Upper lobe of right lung (tissue), 1 donor: ENCODE measurements at regions not wholly inside any gene's neighbourhood (a gene's known extent, or its start where the extent isn't known, plus 50 kb on each side); places are given as distances from the start of the nearest gene placed in this dataset.

Experiments
- ATAC-seq: fragments of 200-7000 bp; cut with Tn5 transposase; one replicate; pipeline ENCODE4 v1.9.1; 2020; ENCODE audit warnings: mild to moderate bottlenecking, moderate library complexity
- DNase-seq: peaks from one replicate; pipeline ENCODE4 v3.0.0-alpha.2; 2020
- H3K27ac ChIP-seq: fragments of 200-600 bp; one replicate; pipeline ENCODE4 v1.8.0; 2022
- H3K27me3 ChIP-seq: fragments of 200-600 bp; one replicate; pipeline ENCODE4 v1.8.0; 2022; ENCODE audit warnings: mild to moderate bottlenecking
- H3K36me3 ChIP-seq: fragments of 200-600 bp; one replicate; pipeline ENCODE4 v1.8.0; 2022
- H3K4me1 ChIP-seq: fragments of 200-600 bp; one replicate; pipeline ENCODE4 v1.8.0; 2022
- H3K4me3 ChIP-seq: fragments of 200-600 bp; one replicate; pipeline ENCODE4 v1.8.0; 2022; ENCODE audit warnings: mild to moderate bottlenecking
- H3K9me3 ChIP-seq: fragments of 200-600 bp; one replicate; pipeline ENCODE4 v1.8.0; 2022
- CTCF ChIP-seq: fragments of 200-600 bp; IDR thresholded peaks from one replicate; pipeline ENCODE4 v1.8.0; 2022; ENCODE audit warnings: antibody characterized with exemption
- intact Hi-C: fragments of 100-400 bp; cut with DNase I; formaldehyde crosslinking; loops from one replicate; pipeline ENCODE4 v1.11.0; 2022
- donor health status: DM: no; HTN: yes; CAD: no; lungs with severe emphysema.

- intact Hi-C loops = no loop called here
- DNase-seq (no peak), ATAC-seq (no peak)
- no peaks in the 10 kb centered on the region for H3K4me1 ChIP-seq
- no peak overlapping the region for H3K27ac ChIP-seq
- no peaks in the 10 kb centered on the region for H3K27me3 ChIP-seq
- no peak for TF ChIP-seq CTCF
- H3K4me3 ChIP-seq = no peak overlapping the region
- H3K36me3 ChIP-seq = no peaks in the 10 kb centered on the region
- no peaks in the 10 kb centered on the region for H3K9me3 ChIP-seq
Observed at GRCh38 chr1:232894436-232894835, 56.0 kb upstream of the NTPCR start.

- no peak overlapping the region for H3K4me3 ChIP-seq
- no peaks in the 10 kb centered on the region for H3K27me3 ChIP-seq
- DNase-seq (no peak), ATAC-seq (peak; percentile 13)
- no peaks in the 10 kb centered on the region for H3K9me3 ChIP-seq
- TF ChIP-seq CTCF = no peak
- no peaks in the 10 kb centered on the region for H3K36me3 ChIP-seq
- H3K27ac ChIP-seq = no peak overlapping the region
- intact Hi-C loops = no loop called here
- H3K4me1 ChIP-seq = peaks cover 8% of the 10 kb centered on the region
Observed at GRCh38 chr1:232897949-232898465, 52.4 kb upstream of the NTPCR start.

- H3K27me3 ChIP-seq = no peaks in the 10 kb centered on the region
- H3K4me1 ChIP-seq = peaks cover 8% of the 10 kb centered on the region
- H3K27ac ChIP-seq = no peak overlapping the region
- no peak for TF ChIP-seq CTCF
- H3K36me3 ChIP-seq = no peaks in the 10 kb centered on the region
- DNase-seq (no peak), ATAC-seq (no peak)
- H3K9me3 ChIP-seq = no peaks in the 10 kb centered on the region
- H3K4me3 ChIP-seq = no peak overlapping the region
- intact Hi-C loops = no loop called here
Observed at GRCh38 chr1:232899268-232899667, 51.1 kb upstream of the NTPCR start.

- intact Hi-C loops = no loop called here
- DNase-seq = no peak
- Histone ChIP-seq H3K4me3 (no peak overlapping the region), H3K9me3 (no peaks in the 10 kb centered on the region), H3K27ac (no peak overlapping the region), H3K4me1 (peaks cover 8% of the 10 kb centered on the region), H3K27me3 (no peaks in the 10 kb centered on the region), H3K36me3 (no peaks in the 10 kb centered on the region)
- no peak for TF ChIP-seq CTCF
- no peak for ATAC-seq
Observed at GRCh38 chr1:232899839-232900238, 50.6 kb upstream of the NTPCR start.
